Motor neuron (in vitro differentiated cells): ENCODE measurements at regions not wholly inside any gene's neighbourhood (a gene's known extent, or its start where the extent isn't known, plus 50 kb on each side); places are given as distances from the start of the nearest gene placed in this dataset.
A peak's percentile ranks its signal among the peaks of the same experiment; 100 is the strongest.

Experiments
- ATAC-seq, 8 experiments: fragments of 200-7000 bp; cut with Tn5 transposase; replicated peaks in 6 of 8; 2 replicates each; pipeline ENCODE4 v1.8.0; 2021; ENCODE audit warnings: mild to moderate bottlenecking in 8 of 8, moderate library complexity in 8 of 8
- H3K27ac ChIP-seq, 2 donors: fragments of 250-450 bp; sonication (Bioruptor Pico); 2 replicates each; pipeline ENCODE4 v1.9.0; 2021; ENCODE audit warnings: antibody characterized with exemption in 2 of 2, mild to moderate bottlenecking in 2 of 2, moderate library complexity in 1 of 2
- H3K4me1 ChIP-seq, 2 donors: fragments of 250-450 bp; sonication (Bioruptor Pico); replicated peaks in 1 of 2; 2 replicates each; pipeline ENCODE4 v1.6.1; 2021; ENCODE audit warnings: antibody characterized with exemption in 2 of 2, mild to moderate bottlenecking in 2 of 2, moderate library complexity in 1 of 2
- H3K4me3 ChIP-seq, 5 donors: fragments of 250-450 bp; sonication (Bioruptor Pico); 2 replicates each; pipeline ENCODE4 v1.9.0; 2021; ENCODE audit warnings: antibody characterized with exemption in 5 of 5, mild to moderate bottlenecking in 5 of 5, moderate library complexity in 4 of 5
- WGBS, 10 experiments: fragments of 450-650 bp; shearing (Covaris generic); methylation state at CpG; one replicate each; pipeline ENCODE4 v1.0.0; 2022; 5-methylcytosine and 5-hydroxymethylcytosine counted together
- in situ Hi-C, 9 experiments: fragments of 400-800 bp; cut with MboI; loops; one replicate each; pipeline ENCODE4 v1.15.0; 2021; ENCODE audit warnings: low sequenced_read_pairs in 9 of 9, low pct_unique_long_range_greater_than_20kb in 2 of 9; ENCODE audit not compliant: unreplicated experiment in 9 of 9

- in situ Hi-C loops, result no loop called here
- Histone ChIP-seq H3K4me3 (no peak overlapping the region), H3K4me1 (no peaks in the 10 kb centered on the region), H3K27ac (no peak overlapping the region)
- ATAC-seq, result peak in 1 of 8 experiments; percentile 33
- 10 to 100% (median 90%) methylated on average over 1 to 4 of the region's 4 CpGs for WGBS, 10 experiments
Observed at GRCh38 chr4:174119051-174119450, 164.4 kb downstream of the FBXO8 start.

GRCh38 chr4:174118171-174118570 lies 165.3 kb downstream of the FBXO8 start:
- Histone ChIP-seq H3K4me1 (no peaks in the 10 kb centered on the region), H3K27ac (no peak overlapping the region), H3K4me3 (no peak overlapping the region)
- in situ Hi-C loops, result no loop called here
- WGBS, 10 experiments, result 25 to 100% (median 86%) methylated on average over 1 to 4 of the region's 4 CpGs; no CpG with 5 or more reads in 4 of the 10 experiments
- ATAC-seq, result no peak

- in situ Hi-C loops, result no loop called here
- Histone ChIP-seq H3K4me3 (no peak overlapping the region), H3K4me1 (no peaks in the 10 kb centered on the region), H3K27ac (no peak overlapping the region)
- no peak for ATAC-seq
- 91 to 100% (median 97%) methylated on average over 1 to 8 of the region's 8 CpGs; no CpG with 5 or more reads in 2 of the 10 experiments for WGBS, 10 experiments
Observed at GRCh38 chr4:174117445-174117844, 166.0 kb downstream of the FBXO8 start.

GRCh38 chr4:174116021-174116420 lies 167.4 kb downstream of the FBXO8 start:
- Histone ChIP-seq H3K27ac (no peak overlapping the region), H3K4me1 (no peaks in the 10 kb centered on the region), H3K4me3 (no peak overlapping the region)
- 25 to 100% (median 89%) methylated on average over 1 to 4 of the region's 4 CpGs for WGBS, 10 experiments
- no peak for ATAC-seq
- in situ Hi-C loops, result no loop called here

GRCh38 chr4:174111422-174111821 lies 172.0 kb downstream of the FBXO8 start:
- in situ Hi-C loops, result no loop called here
- H3K4me3 ChIP-seq, result no peak overlapping the region
- H3K27ac ChIP-seq, result no peak overlapping the region
- H3K4me1 ChIP-seq, result no peaks in the 10 kb centered on the region
- WGBS, 10 experiments, result 52 to 89% (median 71%) methylated on average over 1 to 2 of the region's 2 CpGs; no CpG with 5 or more reads in 3 of the 10 experiments
- ATAC-seq, result no peak

GRCh38 chr4:174110180-174110579 lies 173.3 kb downstream of the FBXO8 start:
- 46 to 97% (median 90%) methylated on average over 3 to 9 of the region's 9 CpGs; no CpG with 5 or more reads in 1 of the 10 experiments for WGBS, 10 experiments
- in situ Hi-C loops, result no loop called here
- ATAC-seq, result peak in 2 of 8 experiments; percentile 36 to 37

GRCh38 chr4:174107746-174108354 lies 175.6 kb downstream of the FBXO8 start:
- WGBS, 10 experiments, result 25 to 100% (median 78%) methylated on average over 1 to 6 of the region's 6 CpGs; no CpG with 5 or more reads in 1 of the 10 experiments
- Histone ChIP-seq H3K4me3 (no peak overlapping the region), H3K4me1 (no peaks in the 10 kb centered on the region), H3K27ac (no peak overlapping the region)
- ATAC-seq, result no peak
- in situ Hi-C loops, result no loop called here

More at GRCh38 chr4:174110180-174110579, 173.3 kb downstream of the FBXO8 start:
- Histone ChIP-seq H3K27ac (no peak overlapping the region), H3K4me3 (no peak overlapping the region), H3K4me1 (no peaks in the 10 kb centered on the region)

- no peak overlapping the region for H3K27ac ChIP-seq
- no peaks in the 10 kb centered on the region for H3K4me1 ChIP-seq
- in situ Hi-C loops, result no loop called here
- H3K4me3 ChIP-seq, result no peak overlapping the region
- ATAC-seq, result no peak
- WGBS, 10 experiments, result 63 to 100% (median 88%) methylated on average over 1 of the region's 1 CpG; no CpG with 5 or more reads in 2 of the 10 experiments
Observed at GRCh38 chr4:174105202-174105601, 178.3 kb downstream of the FBXO8 start.

GRCh38 chr4:174100910-174101309 lies 182.6 kb downstream of the FBXO8 start:
- H3K4me3 ChIP-seq, result no peak overlapping the region
- in situ Hi-C loops, result no loop called here
- no peaks in the 10 kb centered on the region for H3K4me1 ChIP-seq
- no peak overlapping the region for H3K27ac ChIP-seq
- 40 to 100% (median 83%) methylated on average over 1 to 2 of the region's 2 CpGs; no CpG with 5 or more reads in 2 of the 10 experiments for WGBS, 10 experiments
- no peak for ATAC-seq

GRCh38 chr4:174099712-174100111 lies 183.8 kb downstream of the FBXO8 start:
- in situ Hi-C loops, result no loop called here
- no peak overlapping the region for H3K27ac ChIP-seq
- no peak for ATAC-seq
- no peak overlapping the region for H3K4me3 ChIP-seq
- H3K4me1 ChIP-seq, result no peaks in the 10 kb centered on the region

GRCh38 chr4:174096999-174097398 lies 186.5 kb downstream of the FBXO8 start:
- no peaks in the 10 kb centered on the region for H3K4me1 ChIP-seq
- in situ Hi-C loops, result no loop called here
- H3K4me3 ChIP-seq, result no peak overlapping the region
- WGBS, 10 experiments, result 60 to 67% methylated on average over 1 of the region's 1 CpG; no CpG with 5 or more reads in 8 of the 10 experiments
- no peak overlapping the region for H3K27ac ChIP-seq
- ATAC-seq, result no peak

- no peak overlapping the region for H3K27ac ChIP-seq
- WGBS, 10 experiments, result 0 to 80% (median 63%) methylated on average over 1 to 2 of the region's 2 CpGs; no CpG with 5 or more reads in 1 of the 10 experiments
Observed at GRCh38 chr4:174096456-174096855, 187.0 kb downstream of the FBXO8 start.

GRCh38 chr4:174091130-174091529 lies 192.3 kb downstream of the FBXO8 start:
- 33 to 90% (median 76%) methylated on average over 1 to 2 of the region's 2 CpGs for WGBS, 10 experiments
- H3K4me1 ChIP-seq, result no peaks in the 10 kb centered on the region
- in situ Hi-C loops, result no loop called here
- H3K27ac ChIP-seq, result no peak overlapping the region
- no peak overlapping the region for H3K4me3 ChIP-seq
- no peak for ATAC-seq

More at GRCh38 chr4:174096456-174096855, 187.0 kb downstream of the FBXO8 start:
- Histone ChIP-seq H3K4me3 (no peak overlapping the region), H3K4me1 (no peaks in the 10 kb centered on the region)
- ATAC-seq, result no peak
- in situ Hi-C loops, result no loop called here

- Histone ChIP-seq H3K4me1 (no peaks in the 10 kb centered on the region), H3K27ac (no peak overlapping the region), H3K4me3 (no peak overlapping the region)
- ATAC-seq, result no peak
- in situ Hi-C loops, result no loop called here
- 31 to 97% (median 77%) methylated on average over 1 to 4 of the region's 4 CpGs for WGBS, 10 experiments
Observed at GRCh38 chr4:174089711-174090110, 193.8 kb downstream of the FBXO8 start.
